ENCODE measurements at regions not wholly inside any gene's neighbourhood (a gene's known extent, or its start where the extent isn't known, plus 50 kb on each side); places are given as distances from the start of the nearest gene placed in this dataset.

- Histone ChIP-seq H3K9ac (ENCODE audit: low read length) (no peak overlapping the region), H3K4me3 (ENCODE audit: low read depth, low read length) (no peak overlapping the region)
Observed at GRCh38 chr15:35210370-35210769, 125.3 kb upstream of the NANOGP8 start.

GRCh38 chr15:35209838-35210237 lies 124.7 kb upstream of the NANOGP8 start:
- peaks cover 10% of the 10 kb centered on the region; the same call in 1 of the 2 replicates for H3K4me1 ChIP-seq (ENCODE audit: control insufficient read depth, insufficient read depth, low read length)
- H3K27ac ChIP-seq (ENCODE audit: low read depth, low read length), result no peak overlapping the region
- H3K36me3 ChIP-seq (ENCODE audit: control insufficient read depth, insufficient read depth, low read length), result no peaks in the 10 kb centered on the region
- no peaks in the 10 kb centered on the region for H3K9me3 ChIP-seq (ENCODE audit: control insufficient read depth, insufficient read depth, low read depth, low read length)
- no peak overlapping the region for H3K4me3 ChIP-seq (ENCODE audit: low read depth, low read length)
- H3K27me3 ChIP-seq (ENCODE audit: control insufficient read depth, insufficient read depth, low read length), result no peaks in the 10 kb centered on the region
- no peak overlapping the region for H3K9ac ChIP-seq (ENCODE audit: low read length)

More at GRCh38 chr15:35210370-35210769, 125.3 kb upstream of the NANOGP8 start:
- no peaks in the 10 kb centered on the region for H3K9me3 ChIP-seq (ENCODE audit: control insufficient read depth, insufficient read depth, low read depth, low read length)
- H3K36me3 ChIP-seq (ENCODE audit: control insufficient read depth, insufficient read depth, low read length), result no peaks in the 10 kb centered on the region
- H3K27ac ChIP-seq (ENCODE audit: low read depth, low read length), result no peak overlapping the region
- peaks cover 10% of the 10 kb centered on the region; the same call in 1 of the 2 replicates for H3K4me1 ChIP-seq (ENCODE audit: control insufficient read depth, insufficient read depth, low read length)
- H3K27me3 ChIP-seq (ENCODE audit: control insufficient read depth, insufficient read depth, low read length), result no peaks in the 10 kb centered on the region

- H3K9ac ChIP-seq (ENCODE audit: low read length), result no peak overlapping the region
- no peak overlapping the region for H3K4me3 ChIP-seq (ENCODE audit: low read depth, low read length)
- no peak overlapping the region for H3K27ac ChIP-seq (ENCODE audit: low read depth, low read length)
- H3K4me1 ChIP-seq (ENCODE audit: control insufficient read depth, insufficient read depth, low read length), result peaks cover 8% of the 10 kb centered on the region; the same call in 1 of the 2 replicates
- H3K9me3 ChIP-seq (ENCODE audit: control insufficient read depth, insufficient read depth, low read depth, low read length), result no peaks in the 10 kb centered on the region
- no peaks in the 10 kb centered on the region for H3K36me3 ChIP-seq (ENCODE audit: control insufficient read depth, insufficient read depth, low read length)
- no peaks in the 10 kb centered on the region for H3K27me3 ChIP-seq (ENCODE audit: control insufficient read depth, insufficient read depth, low read length)
Observed at GRCh38 chr15:35208353-35208752, 123.3 kb upstream of the NANOGP8 start.

GRCh38 chr15:35206060-35206675 lies 121.1 kb upstream of the NANOGP8 start:
- Histone ChIP-seq H3K9ac (ENCODE audit: low read length) (no peak overlapping the region), H3K36me3 (ENCODE audit: control insufficient read depth, insufficient read depth, low read length) (no peaks in the 10 kb centered on the region), H3K27me3 (ENCODE audit: control insufficient read depth, insufficient read depth, low read length) (no peaks in the 10 kb centered on the region)

GRCh38 chr15:35198197-35198596 lies 113.1 kb upstream of the NANOGP8 start:
- Histone ChIP-seq H3K4me1 (ENCODE audit: control insufficient read depth, insufficient read depth, low read length) (peaks cover 14% of the 10 kb centered on the region; the same call in 1 of the 2 replicates), H3K9ac (ENCODE audit: low read length) (no peak overlapping the region), H3K36me3 (ENCODE audit: control insufficient read depth, insufficient read depth, low read length) (no peaks in the 10 kb centered on the region), H3K4me3 (ENCODE audit: low read depth, low read length) (no peak overlapping the region), H3K27me3 (ENCODE audit: control insufficient read depth, insufficient read depth, low read length) (no peaks in the 10 kb centered on the region), H3K9me3 (ENCODE audit: control insufficient read depth, insufficient read depth, low read depth, low read length) (no peaks in the 10 kb centered on the region), H3K27ac (ENCODE audit: low read depth, low read length) (no peak overlapping the region)

More at GRCh38 chr15:35206060-35206675, 121.1 kb upstream of the NANOGP8 start:
- H3K9me3 ChIP-seq (ENCODE audit: control insufficient read depth, insufficient read depth, low read depth, low read length), result no peaks in the 10 kb centered on the region
- H3K27ac ChIP-seq (ENCODE audit: low read depth, low read length), result no peak overlapping the region
- H3K4me3 ChIP-seq (ENCODE audit: low read depth, low read length), result no peak overlapping the region
- no peaks in the 10 kb centered on the region for H3K4me1 ChIP-seq (ENCODE audit: control insufficient read depth, insufficient read depth, low read length)

GRCh38 chr15:35197754-35198153 lies 112.7 kb upstream of the NANOGP8 start:
- peaks cover 14% of the 10 kb centered on the region; the same call in 1 of the 2 replicates for H3K4me1 ChIP-seq (ENCODE audit: control insufficient read depth, insufficient read depth, low read length)

GRCh38 chr15:35197306-35197705 lies 112.2 kb upstream of the NANOGP8 start:
- Histone ChIP-seq H3K4me3 (ENCODE audit: low read depth, low read length) (no peak overlapping the region), H3K9ac (ENCODE audit: low read length) (no peak overlapping the region), H3K4me1 (ENCODE audit: control insufficient read depth, insufficient read depth, low read length) (peaks cover 14% of the 10 kb centered on the region; the same call in 1 of the 2 replicates), H3K27ac (ENCODE audit: low read depth, low read length) (no peak overlapping the region), H3K27me3 (ENCODE audit: control insufficient read depth, insufficient read depth, low read length) (no peaks in the 10 kb centered on the region), H3K36me3 (ENCODE audit: control insufficient read depth, insufficient read depth, low read length) (0 out of 2 replicates have a peak, but pooled peaks cover under 1% of the 10 kb centered on the region), H3K9me3 (ENCODE audit: control insufficient read depth, insufficient read depth, low read depth, low read length) (peaks cover 6% of the 10 kb centered on the region)

More at GRCh38 chr15:35197754-35198153, 112.7 kb upstream of the NANOGP8 start:
- Histone ChIP-seq H3K27me3 (ENCODE audit: control insufficient read depth, insufficient read depth, low read length) (no peaks in the 10 kb centered on the region), H3K4me3 (ENCODE audit: low read depth, low read length) (no peak overlapping the region), H3K9ac (ENCODE audit: low read length) (no peak overlapping the region), H3K9me3 (ENCODE audit: control insufficient read depth, insufficient read depth, low read depth, low read length) (peaks cover 1% of the 10 kb centered on the region), H3K27ac (ENCODE audit: low read depth, low read length) (no peak overlapping the region), H3K36me3 (ENCODE audit: control insufficient read depth, insufficient read depth, low read length) (no peaks in the 10 kb centered on the region)

GRCh38 chr15:35196273-35196672 lies 111.2 kb upstream of the NANOGP8 start:
- H3K9me3 ChIP-seq (ENCODE audit: control insufficient read depth, insufficient read depth, low read depth, low read length), result peaks cover 16% of the 10 kb centered on the region
- H3K9ac ChIP-seq (ENCODE audit: low read length), result no peak overlapping the region
- H3K4me3 ChIP-seq (ENCODE audit: low read depth, low read length), result no peak overlapping the region
- H3K27ac ChIP-seq (ENCODE audit: low read depth, low read length), result no peak overlapping the region
- peaks cover 14% of the 10 kb centered on the region; the same call in 1 of the 2 replicates for H3K4me1 ChIP-seq (ENCODE audit: control insufficient read depth, insufficient read depth, low read length)
- 0 out of 2 replicates have a peak, but pooled peaks cover 2% of the 10 kb centered on the region for H3K36me3 ChIP-seq (ENCODE audit: control insufficient read depth, insufficient read depth, low read length)
- no peaks in the 10 kb centered on the region for H3K27me3 ChIP-seq (ENCODE audit: control insufficient read depth, insufficient read depth, low read length)

- Histone ChIP-seq H3K27me3 (ENCODE audit: control insufficient read depth, insufficient read depth, low read length) (no peaks in the 10 kb centered on the region), H3K9me3 (ENCODE audit: control insufficient read depth, insufficient read depth, low read depth, low read length) (peaks cover 22% of the 10 kb centered on the region), H3K36me3 (ENCODE audit: control insufficient read depth, insufficient read depth, low read length) (0 out of 2 replicates have a peak, but pooled peaks cover 2% of the 10 kb centered on the region), H3K27ac (ENCODE audit: low read depth, low read length) (no peak overlapping the region), H3K9ac (ENCODE audit: low read length) (no peak overlapping the region), H3K4me1 (ENCODE audit: control insufficient read depth, insufficient read depth, low read length) (peaks cover 14% of the 10 kb centered on the region; the same call in 1 of the 2 replicates), H3K4me3 (ENCODE audit: low read depth, low read length) (no peak overlapping the region)
Observed at GRCh38 chr15:35195649-35196048, 110.6 kb upstream of the NANOGP8 start.

GRCh38 chr15:35195031-35195430 lies 109.9 kb upstream of the NANOGP8 start:
- Histone ChIP-seq H3K27ac (ENCODE audit: low read depth, low read length) (no peak overlapping the region), H3K9ac (ENCODE audit: low read length) (no peak overlapping the region), H3K4me3 (ENCODE audit: low read depth, low read length) (no peak overlapping the region), H3K27me3 (ENCODE audit: control insufficient read depth, insufficient read depth, low read length) (no peaks in the 10 kb centered on the region), H3K9me3 (ENCODE audit: control insufficient read depth, insufficient read depth, low read depth, low read length) (peaks cover 27% of the 10 kb centered on the region), H3K4me1 (ENCODE audit: control insufficient read depth, insufficient read depth, low read length) (peaks cover 14% of the 10 kb centered on the region; the same call in 1 of the 2 replicates), H3K36me3 (ENCODE audit: control insufficient read depth, insufficient read depth, low read length) (0 out of 2 replicates have a peak, but pooled peaks cover 2% of the 10 kb centered on the region)

- H3K9me3 ChIP-seq (ENCODE audit: control insufficient read depth, insufficient read depth, low read depth, low read length), result peaks cover 27% of the 10 kb centered on the region
- no peak overlapping the region for H3K9ac ChIP-seq (ENCODE audit: low read length)
- H3K36me3 ChIP-seq (ENCODE audit: control insufficient read depth, insufficient read depth, low read length), result 0 out of 2 replicates have a peak, but pooled peaks cover 2% of the 10 kb centered on the region
Observed at GRCh38 chr15:35194296-35194695, 109.2 kb upstream of the NANOGP8 start.

More at GRCh38 chr15:35194296-35194695, 109.2 kb upstream of the NANOGP8 start:
- Histone ChIP-seq H3K27ac (ENCODE audit: low read depth, low read length) (no peak overlapping the region), H3K4me1 (ENCODE audit: control insufficient read depth, insufficient read depth, low read length) (peaks cover 14% of the 10 kb centered on the region; the same call in 1 of the 2 replicates), H3K4me3 (ENCODE audit: low read depth, low read length) (no peak overlapping the region), H3K27me3 (ENCODE audit: control insufficient read depth, insufficient read depth, low read length) (no peaks in the 10 kb centered on the region)
